Activated CD4-positive, alpha-beta memory T cell treated with anti-CD3 and anti-CD28 coated beads for 36 hours (primary cell): ENCODE measurements at regions not wholly inside any gene's neighbourhood (a gene's known extent, or its start where the extent isn't known, plus 50 kb on each side); places are given as distances from the start of the nearest gene placed in this dataset.
"Not testable (repeated sequence)": the region's sequence is repeated elsewhere in the genome, so short reads cannot be mapped to it uniquely, and the experiment has no call there.

Experiments used
- CTCF ChIA-PET: fragments of 350-600 bp; sonication (Branson Sonifier 250); formaldehyde crosslinking; loops from one replicate; lab custom pipeline; 2021; ENCODE audit warnings: antibody characterized with exemption, inconsistent platforms; lab: Charles Lee
- POLR2A ChIA-PET: fragments of 350-600 bp; sonication (Branson Sonifier 250); formaldehyde crosslinking; loops from one replicate; lab custom pipeline; 2021; ENCODE audit warnings: antibody characterized with exemption; lab: Charles Lee
- DNase-seq: peaks from one replicate; pipeline ENCODE4 v3.0.0-alpha.2; 2020
- H3K27ac Mint-ChIP-seq: one replicate; pipeline ENCODE4 v1.8.0; 2021; ENCODE audit warnings: mixed read lengths
- H3K27me3 Mint-ChIP-seq: one replicate; pipeline ENCODE4 v1.8.0; 2021; ENCODE audit warnings: mixed read lengths
- H3K36me3 Mint-ChIP-seq: one replicate; pipeline ENCODE4 v1.8.0; 2021; ENCODE audit warnings: mixed read lengths
- H3K4me1 Mint-ChIP-seq: one replicate; pipeline ENCODE4 v1.8.0; 2021; ENCODE audit warnings: low read depth, mixed read lengths
- H3K4me3 Mint-ChIP-seq: one replicate; pipeline ENCODE4 v1.8.0; 2021; ENCODE audit warnings: mild to moderate bottlenecking, mixed read lengths
- H3K9me3 Mint-ChIP-seq: one replicate; pipeline ENCODE4 v1.8.0; 2021; ENCODE audit warnings: mixed read lengths
- intact Hi-C: fragments of 100-400 bp; cut with micrococcal nuclease; formaldehyde crosslinking; loops from one replicate; pipeline ENCODE4 v1.15.1; 2023

DNA sequence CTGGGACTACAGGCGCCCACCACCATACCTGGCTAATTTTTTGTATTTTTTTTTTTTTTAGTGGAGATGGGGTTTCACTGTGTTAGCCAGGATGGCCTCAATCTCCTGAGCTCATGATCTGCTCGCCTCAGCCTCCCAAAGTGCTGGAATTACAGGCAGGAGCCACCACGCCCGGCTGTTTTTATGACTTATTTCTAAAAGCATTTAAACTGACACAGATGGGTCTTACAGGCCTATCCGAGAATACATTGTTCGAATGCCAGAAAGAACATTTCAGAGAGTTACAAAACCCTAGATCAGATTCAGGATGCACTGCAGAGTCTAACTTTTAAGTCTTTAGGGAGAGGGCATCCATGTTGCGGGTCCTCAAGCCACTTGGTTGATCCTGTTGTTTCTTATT is 234.7 kb upstream of the MAF start:
- Mint-ChIP-seq H3K27me3 (peaks cover 8% of the 10 kb centered on the region), H3K4me1 (no peaks in the 10 kb centered on the region), H3K4me3 (no peak overlapping the region), H3K36me3 (no peaks in the 10 kb centered on the region), H3K9me3 (no peaks in the 10 kb centered on the region), H3K27ac (no peak overlapping the region)
- ChIA-PET POLR2A (no interaction called here), CTCF (no interaction called here)
- intact Hi-C loops, result no loop called here
- no peak for DNase-seq

DNA sequence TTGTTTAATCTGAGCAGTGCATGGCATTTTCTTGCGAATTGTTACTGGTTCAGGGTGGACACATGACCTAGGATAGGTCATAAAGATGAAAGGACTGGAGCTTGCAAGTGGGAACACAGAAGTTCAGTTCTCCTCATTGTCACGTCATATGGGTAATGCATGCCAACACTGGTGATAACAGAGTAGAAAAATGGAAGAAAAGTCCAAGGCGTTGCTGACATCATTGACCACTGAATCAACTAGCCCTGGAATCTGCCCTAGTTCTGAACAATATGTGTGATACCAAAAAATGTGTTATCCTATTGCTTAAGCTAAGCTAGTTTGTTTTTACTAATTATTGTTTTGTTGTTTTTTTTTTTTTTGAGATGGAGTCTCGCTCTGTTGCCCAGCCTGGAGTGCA is 234.2 kb upstream of the MAF start:
- no peaks in the 10 kb centered on the region for H3K4me1 Mint-ChIP-seq
- intact Hi-C loops, result no loop called here
- no peak for DNase-seq
- H3K27me3 Mint-ChIP-seq, result peaks cover 7% of the 10 kb centered on the region
- no peaks in the 10 kb centered on the region for H3K9me3 Mint-ChIP-seq
- no peaks in the 10 kb centered on the region for H3K36me3 Mint-ChIP-seq
- no peak overlapping the region for H3K27ac Mint-ChIP-seq
- ChIA-PET POLR2A (no interaction called here), CTCF (no interaction called here)
- no peak overlapping the region for H3K4me3 Mint-ChIP-seq

DNA sequence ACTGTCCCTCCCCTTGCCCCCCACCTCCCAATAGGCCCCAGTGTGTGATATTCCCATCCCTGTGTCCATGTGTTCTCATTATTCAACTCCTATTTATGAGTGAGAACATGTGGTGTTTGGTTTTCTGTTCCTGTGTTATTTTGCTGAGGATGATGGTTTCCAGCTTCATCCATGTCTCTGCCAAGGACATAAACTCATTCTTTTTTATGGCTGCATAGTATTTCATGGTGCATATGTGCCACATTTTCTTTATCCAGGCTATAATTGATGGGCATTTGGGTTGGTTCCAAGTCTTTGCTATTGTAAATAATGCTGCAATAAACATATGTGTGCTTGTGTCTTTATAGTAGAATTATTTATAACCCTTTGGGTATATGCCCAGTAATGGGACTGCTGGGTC is 233.5 kb upstream of the MAF start:
- H3K4me3 Mint-ChIP-seq, H3K27ac Mint-ChIP-seq, intact Hi-C loops, H3K4me1 Mint-ChIP-seq, CTCF ChIA-PET, H3K27me3 Mint-ChIP-seq, H3K36me3 Mint-ChIP-seq, H3K9me3 Mint-ChIP-seq, DNase-seq, POLR2A ChIA-PET: not testable (repeated sequence)

DNA sequence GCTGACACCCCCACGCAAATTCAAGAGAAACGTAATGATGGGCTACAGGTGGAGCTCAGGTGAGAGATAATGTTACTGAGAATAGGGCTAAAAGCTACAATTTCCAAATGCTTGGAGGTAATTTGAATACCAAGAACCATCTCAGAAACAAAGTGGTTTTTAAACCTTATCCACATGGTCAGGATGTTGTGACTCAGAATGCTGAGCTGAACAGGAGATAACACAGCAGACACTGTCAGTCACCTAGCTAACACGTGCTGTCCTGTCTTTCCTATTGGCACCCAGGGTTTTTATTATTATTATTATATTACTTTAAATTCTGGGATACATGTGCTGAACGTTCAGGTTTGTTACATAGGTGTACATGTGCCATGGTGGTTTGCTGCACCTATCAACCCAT is 233.0 kb upstream of the MAF start:
- ChIA-PET POLR2A (no interaction called here), CTCF (no interaction called here)
- Mint-ChIP-seq H3K36me3 (no peaks in the 10 kb centered on the region), H3K9me3 (no peaks in the 10 kb centered on the region), H3K27ac (no peak overlapping the region), H3K4me3 (no peak overlapping the region), H3K27me3 (peaks cover 3% of the 10 kb centered on the region), H3K4me1 (no peaks in the 10 kb centered on the region)
- no peak for DNase-seq
- intact Hi-C loops, result no loop called here

DNA sequence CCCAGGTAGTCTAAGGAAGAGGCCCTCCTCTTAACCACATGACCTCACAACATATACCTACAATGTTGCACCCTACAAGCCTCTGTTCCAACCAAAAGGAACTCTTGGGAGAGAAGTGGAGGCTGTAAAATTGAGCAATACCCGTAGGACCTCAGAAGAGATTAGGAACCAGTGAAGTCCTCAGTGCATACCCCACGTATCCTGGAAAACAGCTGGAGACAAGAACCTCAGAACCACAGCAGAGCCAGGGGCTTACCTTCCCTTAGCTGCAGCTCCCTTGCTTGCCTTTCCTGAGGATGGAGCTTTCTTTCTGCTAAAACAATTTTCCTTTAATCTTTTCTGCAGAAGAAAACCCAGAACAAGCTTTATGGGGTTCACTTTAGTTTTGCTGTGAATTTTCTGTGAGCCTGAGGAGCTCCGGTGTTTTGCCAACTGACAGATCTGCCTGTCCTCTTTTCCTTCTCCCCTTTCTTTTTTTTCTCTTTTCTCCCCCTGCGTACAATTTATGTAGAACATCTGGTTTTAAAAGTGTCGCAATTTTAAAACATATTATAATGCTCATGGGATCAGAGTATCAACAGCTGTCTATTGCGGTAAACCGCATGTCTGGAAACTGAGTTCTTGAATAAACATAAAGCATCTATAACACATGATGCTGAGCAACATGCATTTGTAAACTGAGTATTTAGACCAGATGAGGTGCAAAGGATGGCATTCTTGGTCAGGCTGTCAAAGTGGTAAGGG is 226.4 kb upstream of the MAF start:
- Mint-ChIP-seq H3K27me3 (peaks cover 2% of the 10 kb centered on the region), H3K27ac (no peak overlapping the region), H3K4me3 (no peak overlapping the region), H3K36me3 (no peaks in the 10 kb centered on the region), H3K9me3 (no peaks in the 10 kb centered on the region), H3K4me1 (no peaks in the 10 kb centered on the region)
- ChIA-PET POLR2A (interaction anchor here (0.7 kb wide), 1 partner anchor 36 kb away, joined by 3 read pairs; no protein-coding TSS in a partner anchor), CTCF (no interaction called here)
- DNase-seq, result no peak
- intact Hi-C loops, result no loop called here

DNA sequence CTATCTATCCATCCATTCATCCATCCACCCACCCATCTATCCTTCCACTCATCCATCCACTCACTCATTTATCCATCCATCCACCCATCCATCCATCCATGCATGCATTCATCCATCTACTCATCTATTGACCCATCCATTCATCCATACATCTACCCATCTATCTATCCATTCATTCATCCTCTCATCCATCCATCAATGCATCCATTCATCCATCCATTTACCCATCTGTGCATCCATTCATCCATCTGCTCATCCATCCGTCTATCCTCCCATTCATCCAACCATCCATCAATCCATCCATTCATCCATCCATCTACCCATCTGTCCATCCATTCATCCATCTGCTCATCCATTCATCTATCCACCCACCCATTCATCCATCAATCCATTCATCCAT is 224.5 kb upstream of the MAF start:
- no peaks in the 10 kb centered on the region for H3K9me3 Mint-ChIP-seq
- peaks cover 10% of the 10 kb centered on the region for H3K27me3 Mint-ChIP-seq
- no peak overlapping the region for H3K27ac Mint-ChIP-seq
- no peaks in the 10 kb centered on the region for H3K4me1 Mint-ChIP-seq
- CTCF ChIA-PET, result no interaction called here
- intact Hi-C loops, result no loop called here
- H3K36me3 Mint-ChIP-seq, result no peaks in the 10 kb centered on the region
- DNase-seq, result no peak
- POLR2A ChIA-PET, result no interaction called here
- H3K4me3 Mint-ChIP-seq, result no peak overlapping the region

DNA sequence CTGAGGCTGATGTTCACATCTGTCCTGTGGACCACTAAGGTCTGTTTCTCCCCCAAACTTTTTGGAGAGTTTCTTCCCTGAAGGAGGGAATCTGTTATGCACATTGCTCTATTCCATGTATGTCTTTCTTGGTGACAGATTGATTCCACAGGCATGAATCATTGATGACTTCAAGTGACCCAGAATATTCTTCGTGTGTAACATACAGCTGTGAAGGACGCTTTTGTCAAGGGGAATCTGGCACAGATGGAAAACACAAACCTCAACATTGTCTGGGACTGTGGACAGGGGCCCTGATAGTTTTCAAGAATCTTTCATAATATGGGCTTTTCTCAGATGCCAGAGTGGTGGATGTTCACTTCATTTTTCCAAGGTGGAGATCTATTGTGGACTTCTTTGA is 223.1 kb upstream of the MAF start:
- no peak overlapping the region for H3K27ac Mint-ChIP-seq
- CTCF ChIA-PET, result no interaction called here
- POLR2A ChIA-PET, result no interaction called here

DNA sequence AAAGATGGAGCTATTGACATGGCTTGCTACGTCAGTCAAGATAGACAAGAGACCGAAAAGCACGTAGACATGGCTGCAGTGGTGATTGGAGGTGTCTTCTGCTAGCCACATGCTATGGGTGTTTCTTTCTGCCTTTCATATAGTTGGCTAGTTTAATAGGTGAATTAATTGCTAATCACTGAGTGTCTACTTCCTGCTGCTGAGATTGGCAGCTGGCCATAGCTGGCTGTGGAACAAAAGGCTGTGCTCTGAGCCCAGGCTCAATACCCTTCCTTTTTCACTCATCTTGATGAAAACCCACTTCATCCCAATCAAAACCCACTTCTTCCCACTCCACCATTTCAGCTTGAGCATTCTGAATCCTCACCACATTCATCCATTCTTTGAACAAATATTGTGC is 221.4 kb upstream of the MAF start:
- POLR2A ChIA-PET, result no interaction called here
- intact Hi-C loops, result no loop called here
- CTCF ChIA-PET, result no interaction called here
- no peak overlapping the region for H3K27ac Mint-ChIP-seq
- H3K4me3 Mint-ChIP-seq, result no peak overlapping the region
- H3K4me1 Mint-ChIP-seq, result no peaks in the 10 kb centered on the region
- no peaks in the 10 kb centered on the region for H3K9me3 Mint-ChIP-seq
- peaks cover 12% of the 10 kb centered on the region for H3K27me3 Mint-ChIP-seq
- DNase-seq, result no peak
- H3K36me3 Mint-ChIP-seq, result no peaks in the 10 kb centered on the region

More for the DNA sequence above, 223.1 kb upstream of the MAF start:
- Mint-ChIP-seq H3K4me1 (no peaks in the 10 kb centered on the region), H3K36me3 (no peaks in the 10 kb centered on the region), H3K4me3 (no peak overlapping the region), H3K9me3 (no peaks in the 10 kb centered on the region), H3K27me3 (peaks cover 11% of the 10 kb centered on the region)
- no peak for DNase-seq
- intact Hi-C loops, result no loop called here

DNA sequence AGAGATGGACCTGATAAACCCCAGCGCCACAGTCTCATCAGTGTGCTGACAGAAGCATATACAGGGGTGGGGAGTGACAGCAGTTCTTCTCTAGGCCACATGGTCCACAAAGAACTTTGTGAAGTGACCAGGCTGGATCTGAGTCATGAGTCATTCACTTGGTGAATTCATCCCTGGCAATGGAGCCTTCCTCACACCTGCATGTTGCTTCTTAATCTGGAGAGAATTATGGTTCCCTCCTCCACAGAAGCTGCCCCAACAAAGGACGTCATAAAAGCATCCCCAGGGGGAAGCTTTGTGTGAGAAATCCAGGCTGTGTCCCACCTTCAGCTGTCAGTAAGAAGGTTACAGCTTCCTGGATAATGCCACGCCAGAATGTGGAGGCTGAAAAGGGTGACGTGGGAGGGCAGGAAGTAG is 215.6 kb upstream of the MAF start:
- Mint-ChIP-seq H3K4me1 (no peaks in the 10 kb centered on the region), H3K27me3 (peaks cover 27% of the 10 kb centered on the region), H3K36me3 (no peaks in the 10 kb centered on the region), H3K4me3 (no peak overlapping the region), H3K9me3 (no peaks in the 10 kb centered on the region), H3K27ac (no peak overlapping the region)
- POLR2A ChIA-PET, result no interaction called here
- CTCF ChIA-PET, result no interaction called here
- no peak for DNase-seq
- intact Hi-C loops, result no loop called here

DNA sequence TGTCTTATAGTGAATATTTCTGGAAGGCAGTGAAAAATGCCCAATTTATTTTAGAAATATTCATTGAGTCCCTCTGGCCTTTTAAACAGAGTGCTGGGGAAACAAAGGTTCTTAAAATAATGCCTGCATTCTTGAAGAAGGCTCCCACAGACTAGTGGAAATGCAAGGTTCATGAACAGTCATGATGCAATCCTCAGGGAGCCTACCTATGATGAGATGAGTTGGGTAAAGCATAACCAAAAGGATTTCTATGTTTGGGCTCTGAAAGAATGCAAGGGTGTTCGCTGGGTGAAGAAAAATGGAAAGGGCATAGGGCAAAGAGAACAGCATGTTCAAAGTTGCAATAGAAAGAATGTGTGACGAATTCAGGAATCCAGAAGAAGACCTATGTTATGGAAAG is 214.5 kb upstream of the MAF start:
- peaks cover 23% of the 10 kb centered on the region for H3K27me3 Mint-ChIP-seq

DNA sequence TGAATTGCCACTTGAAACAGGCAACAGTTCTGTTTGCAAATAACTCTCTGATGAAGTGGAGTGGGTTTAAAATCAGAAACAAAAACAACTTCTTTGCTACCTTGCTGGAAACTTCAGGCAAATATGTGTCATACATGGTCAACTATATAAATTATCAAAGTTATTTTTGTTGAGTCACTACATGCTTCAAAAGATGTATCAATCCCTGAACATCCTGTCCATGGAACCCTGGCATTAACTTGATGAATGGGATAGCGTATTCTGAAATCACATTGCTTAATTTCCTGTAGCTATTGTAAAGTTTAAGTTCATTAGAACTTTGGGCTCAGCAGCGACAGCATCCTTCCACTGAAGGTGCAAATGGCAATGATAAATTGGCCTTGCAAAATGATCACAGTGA is 213.6 kb upstream of the MAF start:
- H3K36me3 Mint-ChIP-seq, result no peaks in the 10 kb centered on the region
- CTCF ChIA-PET, result interaction anchor here (0.6 kb wide), 1 partner anchor 57 kb away, joined by 3 read pairs; no protein-coding TSS in a partner anchor
- intact Hi-C loops, result no loop called here
- DNase-seq, result no peak
- no peak overlapping the region for H3K27ac Mint-ChIP-seq
- H3K4me3 Mint-ChIP-seq, result no peak overlapping the region
- H3K4me1 Mint-ChIP-seq, result no peaks in the 10 kb centered on the region
- peaks cover 25% of the 10 kb centered on the region for H3K27me3 Mint-ChIP-seq
- no peaks in the 10 kb centered on the region for H3K9me3 Mint-ChIP-seq
- POLR2A ChIA-PET, result no interaction called here

More for the DNA sequence above, 214.5 kb upstream of the MAF start:
- ChIA-PET POLR2A (no interaction called here), CTCF (no interaction called here)
- no peaks in the 10 kb centered on the region for H3K9me3 Mint-ChIP-seq
- no peaks in the 10 kb centered on the region for H3K4me1 Mint-ChIP-seq
- no peaks in the 10 kb centered on the region for H3K36me3 Mint-ChIP-seq
- H3K4me3 Mint-ChIP-seq, result no peak overlapping the region
- no peak for DNase-seq
- intact Hi-C loops, result no loop called here
- H3K27ac Mint-ChIP-seq, result no peak overlapping the region

DNA sequence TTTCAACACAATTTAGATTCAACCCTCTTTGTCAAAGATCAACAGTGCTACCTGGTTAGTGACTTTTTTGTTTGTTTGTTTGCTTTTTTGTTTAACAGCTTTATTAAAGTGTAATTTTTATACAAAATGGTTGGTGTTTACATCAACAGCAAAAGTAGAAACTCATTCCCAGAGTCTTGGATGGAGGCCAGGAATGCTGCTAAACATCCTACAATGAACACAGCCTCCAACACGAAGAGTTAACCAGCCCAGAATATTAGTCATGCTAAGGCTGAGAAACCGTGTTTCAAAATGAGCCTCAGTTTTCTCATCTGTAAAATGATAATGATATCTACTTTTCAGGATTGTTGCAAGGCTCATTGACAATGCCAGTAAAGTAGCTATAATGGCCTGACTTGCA is 211.0 kb upstream of the MAF start:
- CTCF ChIA-PET, result no interaction called here
- intact Hi-C loops, result no loop called here
- Mint-ChIP-seq H3K9me3 (no peaks in the 10 kb centered on the region), H3K4me1 (no peaks in the 10 kb centered on the region), H3K27ac (no peak overlapping the region), H3K36me3 (no peaks in the 10 kb centered on the region), H3K27me3 (peaks cover 26% of the 10 kb centered on the region), H3K4me3 (no peak overlapping the region)
- POLR2A ChIA-PET, result no interaction called here
- DNase-seq, result no peak

DNA sequence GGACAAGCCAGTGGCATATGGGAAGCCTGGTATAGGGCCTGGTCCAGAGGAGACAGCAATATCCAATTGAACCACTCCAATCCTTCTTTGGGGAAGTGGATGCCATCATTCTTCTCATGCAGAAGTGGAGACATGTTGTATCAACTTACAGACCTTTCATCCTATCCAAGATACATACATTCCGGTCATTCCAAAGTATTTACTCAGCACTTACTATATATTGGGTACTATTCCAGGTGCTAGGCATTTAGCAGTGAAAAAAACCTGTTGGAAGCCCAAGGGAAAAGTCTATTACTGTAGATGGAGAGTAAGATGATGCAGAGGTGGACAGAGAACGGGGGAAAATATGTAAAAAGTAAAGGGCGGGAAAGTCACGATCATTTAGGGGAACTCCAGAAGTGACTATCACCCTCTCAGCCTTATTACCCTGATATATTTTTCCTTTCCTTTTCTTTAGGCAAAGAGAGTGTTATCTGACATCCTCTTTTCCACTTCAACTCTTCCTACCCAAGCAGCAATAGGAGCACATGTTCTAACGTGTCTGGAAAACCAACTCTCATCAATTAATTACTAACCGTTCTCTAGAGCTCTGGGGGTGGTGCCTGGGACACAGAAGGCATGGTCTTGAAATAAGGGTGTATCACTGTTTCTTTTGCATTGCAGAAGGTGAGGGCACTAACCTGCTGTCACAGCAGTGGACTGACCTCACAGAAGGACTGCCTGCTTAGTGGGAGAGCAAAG is 210.1 kb upstream of the MAF start:
- ChIA-PET CTCF (no interaction called here), POLR2A (no interaction called here)
- Mint-ChIP-seq H3K9me3 (no peaks in the 10 kb centered on the region), H3K36me3 (no peaks in the 10 kb centered on the region), H3K4me3 (no peak overlapping the region), H3K27ac (no peak overlapping the region), H3K4me1 (no peaks in the 10 kb centered on the region), H3K27me3 (peaks cover 32% of the 10 kb centered on the region)
- intact Hi-C loops, result no loop called here
- DNase-seq, result no peak
